T-helper 1 cell treated with Interleukin-12 subunit alpha and Interleukin-12 subunit beta and Interleukin-4 antibody, amounts not matched to agents 30 μg/mL and 1 μg/mL, for 36 hours (primary cell): ENCODE measurements at regions not wholly inside any gene's neighbourhood (a gene's known extent, or its start where the extent isn't known, plus 50 kb on each side); places are given as distances from the start of the nearest gene placed in this dataset.

Experiments
- H3K27ac Mint-ChIP-seq: one replicate; pipeline ENCODE4 v1.8.0; 2021; ENCODE audit warnings: mild to moderate bottlenecking, mixed read lengths
- H3K27me3 Mint-ChIP-seq: one replicate; pipeline ENCODE4 v1.8.0; 2021; ENCODE audit warnings: low read depth, mixed read lengths
- H3K36me3 Mint-ChIP-seq: one replicate; pipeline ENCODE4 v1.8.0; 2021; ENCODE audit warnings: low read depth, mixed read lengths
- H3K4me1 Mint-ChIP-seq: one replicate; pipeline ENCODE4 v1.8.0; 2021; ENCODE audit warnings: low read depth, mixed read lengths
- H3K4me3 Mint-ChIP-seq: one replicate; pipeline ENCODE4 v1.8.0; 2021; ENCODE audit warnings: mild to moderate bottlenecking, moderate library complexity, mixed read lengths
- H3K9me3 Mint-ChIP-seq: one replicate; pipeline ENCODE4 v1.8.0; 2021; ENCODE audit warnings: mixed read lengths

DNA sequence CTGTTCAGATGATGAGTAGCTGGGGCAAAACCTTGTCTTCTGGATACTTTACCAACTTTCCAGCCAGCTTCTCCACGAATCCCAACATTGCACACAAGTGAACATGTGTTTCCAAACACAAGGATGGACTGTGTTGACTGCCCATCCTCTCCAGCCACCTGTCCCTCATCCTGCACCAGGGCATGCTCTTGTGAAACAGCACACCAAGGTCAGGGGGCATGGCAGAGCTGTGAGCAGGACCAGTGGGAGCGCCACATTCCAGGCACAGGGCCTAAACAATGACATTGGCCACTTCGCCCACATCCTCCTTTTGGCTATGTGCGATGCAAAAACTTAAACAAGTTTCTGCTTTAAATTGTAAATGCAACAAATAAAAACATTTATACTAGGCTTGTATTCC is 105.5 kb downstream of the IRS2 start:
- no peaks in the 10 kb centered on the region for H3K4me1 Mint-ChIP-seq
- H3K4me3 Mint-ChIP-seq: no peak overlapping the region
- no peaks in the 10 kb centered on the region for H3K9me3 Mint-ChIP-seq
- H3K27me3 Mint-ChIP-seq: peaks cover 14% of the 10 kb centered on the region
- H3K27ac Mint-ChIP-seq: no peak overlapping the region
- no peaks in the 10 kb centered on the region for H3K36me3 Mint-ChIP-seq

DNA sequence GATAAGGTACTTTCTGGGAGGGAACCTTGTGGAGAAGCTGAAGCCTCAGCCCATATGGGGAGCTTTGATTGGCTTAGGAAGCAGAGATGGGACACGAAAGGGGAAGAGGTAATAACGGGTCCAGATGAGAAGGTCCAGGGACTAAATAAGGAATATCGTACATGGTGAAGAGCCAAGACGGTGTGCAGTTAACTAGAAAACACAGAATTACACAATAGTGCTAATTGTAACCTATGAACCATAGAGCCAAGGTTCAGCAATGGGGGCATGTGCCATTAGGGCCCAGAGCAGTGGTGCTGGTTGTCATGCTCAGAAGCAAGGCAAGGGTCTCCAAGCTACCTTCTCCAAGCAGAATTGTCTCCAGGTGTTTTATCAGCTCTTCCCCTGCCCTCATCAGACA is 106.1 kb downstream of the IRS2 start:
- H3K4me3 Mint-ChIP-seq: no peak overlapping the region
- H3K27me3 Mint-ChIP-seq: peaks cover 14% of the 10 kb centered on the region
- no peaks in the 10 kb centered on the region for H3K9me3 Mint-ChIP-seq
- no peaks in the 10 kb centered on the region for H3K4me1 Mint-ChIP-seq
- H3K27ac Mint-ChIP-seq: no peak overlapping the region
- H3K36me3 Mint-ChIP-seq: no peaks in the 10 kb centered on the region

DNA sequence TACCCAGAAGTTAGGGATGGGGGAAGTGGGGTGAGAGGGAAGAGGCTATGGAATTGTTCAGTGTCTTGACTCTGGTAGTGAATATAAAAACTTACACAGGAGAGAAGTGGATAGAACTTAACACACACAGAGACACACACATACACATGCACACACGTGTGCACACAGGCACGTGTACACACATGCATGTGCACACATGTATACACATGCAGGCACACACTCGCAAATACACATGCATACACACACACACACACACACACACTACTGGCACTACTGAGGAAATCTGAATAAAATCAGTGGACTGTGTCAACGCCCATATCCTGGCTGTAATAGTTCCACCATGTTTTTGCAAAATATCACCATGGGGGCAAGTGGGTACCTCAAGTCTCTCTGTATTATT is 107.9 kb downstream of the IRS2 start:
- H3K4me1 Mint-ChIP-seq: no peaks in the 10 kb centered on the region
- peaks cover 5% of the 10 kb centered on the region for H3K27me3 Mint-ChIP-seq
- no peak overlapping the region for H3K27ac Mint-ChIP-seq
- H3K4me3 Mint-ChIP-seq: no peak overlapping the region
- no peaks in the 10 kb centered on the region for H3K36me3 Mint-ChIP-seq
- no peaks in the 10 kb centered on the region for H3K9me3 Mint-ChIP-seq

DNA sequence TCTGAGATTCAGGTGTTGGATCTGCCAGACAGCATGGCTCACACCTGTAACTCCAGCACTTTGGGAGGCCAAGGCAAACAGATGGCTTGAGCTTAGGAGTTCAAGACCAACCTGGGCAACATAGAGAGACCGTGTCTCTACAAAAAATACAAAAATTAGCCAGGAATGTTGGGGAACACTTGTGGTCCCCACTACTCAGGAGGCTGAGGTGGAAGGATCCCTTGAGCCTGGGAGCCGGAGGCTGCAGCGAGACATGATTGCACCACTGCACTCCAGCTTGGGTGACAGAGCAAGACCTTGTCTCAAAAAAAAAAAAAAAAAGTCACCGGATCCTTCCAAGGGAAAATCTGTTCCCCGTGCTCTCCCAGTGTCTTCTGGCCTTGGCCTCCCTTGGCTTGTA is 109.2 kb downstream of the IRS2 start:
- H3K27me3 Mint-ChIP-seq: peaks cover 3% of the 10 kb centered on the region
- no peak overlapping the region for H3K4me3 Mint-ChIP-seq
- no peaks in the 10 kb centered on the region for H3K4me1 Mint-ChIP-seq
- H3K9me3 Mint-ChIP-seq: no peaks in the 10 kb centered on the region
- no peak overlapping the region for H3K27ac Mint-ChIP-seq
- H3K36me3 Mint-ChIP-seq: no peaks in the 10 kb centered on the region

DNA sequence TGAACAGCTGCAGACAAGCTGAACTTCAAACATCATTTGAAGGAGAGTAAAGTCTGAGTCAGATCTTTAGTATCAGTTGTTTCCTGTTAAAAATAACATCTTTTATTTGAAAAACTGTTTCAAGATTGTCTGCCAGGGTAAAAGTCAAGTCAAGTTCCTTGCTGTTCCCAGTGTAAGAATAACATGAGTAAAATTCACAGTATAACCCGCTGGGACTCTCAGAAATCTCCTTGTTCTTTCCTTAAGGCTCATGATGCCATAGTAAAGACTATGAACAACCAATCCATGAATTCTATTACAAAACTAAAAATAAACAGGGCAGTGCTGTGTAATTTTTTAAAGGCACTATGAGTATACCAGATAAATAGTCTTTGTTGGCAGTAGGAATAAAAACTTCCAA is 112.9 kb downstream of the IRS2 start:
- peaks cover 3% of the 10 kb centered on the region for H3K27me3 Mint-ChIP-seq
- H3K4me1 Mint-ChIP-seq: no peaks in the 10 kb centered on the region
- no peak overlapping the region for H3K4me3 Mint-ChIP-seq
- H3K9me3 Mint-ChIP-seq: no peaks in the 10 kb centered on the region
- H3K36me3 Mint-ChIP-seq: no peaks in the 10 kb centered on the region
- H3K27ac Mint-ChIP-seq: no peak overlapping the region

DNA sequence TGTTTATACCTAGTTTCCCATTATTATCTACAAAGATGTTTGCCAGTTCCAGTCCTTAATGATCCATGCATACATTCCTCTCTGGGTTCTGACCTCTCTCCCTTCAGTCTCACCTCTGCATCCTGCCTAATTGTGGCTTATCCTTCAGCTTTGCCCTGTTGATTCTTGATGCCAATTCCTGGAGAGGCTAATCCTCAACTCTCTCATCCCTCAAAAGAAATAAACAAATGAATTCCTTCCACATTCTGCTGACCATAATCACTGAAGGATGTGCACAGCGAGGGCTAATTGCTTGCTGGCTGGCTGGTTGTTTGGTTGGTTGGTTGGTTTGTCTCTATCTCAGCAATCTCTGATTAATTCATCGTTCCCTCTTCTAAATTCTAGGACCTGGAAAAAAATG is 113.8 kb downstream of the IRS2 start:
- Mint-ChIP-seq H3K4me1 (no peaks in the 10 kb centered on the region), H3K27ac (no peak overlapping the region), H3K27me3 (peaks cover 3% of the 10 kb centered on the region), H3K9me3 (no peaks in the 10 kb centered on the region), H3K36me3 (no peaks in the 10 kb centered on the region), H3K4me3 (no peak overlapping the region)

DNA sequence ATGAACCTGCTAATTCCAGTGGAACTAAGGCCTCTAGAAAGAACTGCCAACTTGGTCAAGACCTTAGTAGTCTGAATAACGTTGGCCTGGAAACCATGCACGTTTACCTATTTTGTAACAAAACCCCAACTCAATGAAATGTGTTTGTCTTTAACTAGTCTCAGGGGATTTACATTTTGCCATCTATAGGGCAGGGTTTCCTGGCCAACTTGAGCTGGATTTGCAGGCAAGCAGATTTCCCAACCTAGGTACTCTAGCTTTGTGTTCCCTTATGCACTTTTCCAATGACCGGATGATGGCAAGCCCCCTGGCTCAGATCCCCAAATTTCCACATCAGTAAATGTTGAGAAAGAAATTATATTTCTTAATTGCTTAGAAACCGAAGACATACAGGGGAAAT is 114.5 kb downstream of the IRS2 start:
- Mint-ChIP-seq H3K27ac (no peak overlapping the region), H3K4me1 (no peaks in the 10 kb centered on the region), H3K36me3 (no peaks in the 10 kb centered on the region), H3K4me3 (no peak overlapping the region), H3K9me3 (no peaks in the 10 kb centered on the region), H3K27me3 (peaks cover 3% of the 10 kb centered on the region)

DNA sequence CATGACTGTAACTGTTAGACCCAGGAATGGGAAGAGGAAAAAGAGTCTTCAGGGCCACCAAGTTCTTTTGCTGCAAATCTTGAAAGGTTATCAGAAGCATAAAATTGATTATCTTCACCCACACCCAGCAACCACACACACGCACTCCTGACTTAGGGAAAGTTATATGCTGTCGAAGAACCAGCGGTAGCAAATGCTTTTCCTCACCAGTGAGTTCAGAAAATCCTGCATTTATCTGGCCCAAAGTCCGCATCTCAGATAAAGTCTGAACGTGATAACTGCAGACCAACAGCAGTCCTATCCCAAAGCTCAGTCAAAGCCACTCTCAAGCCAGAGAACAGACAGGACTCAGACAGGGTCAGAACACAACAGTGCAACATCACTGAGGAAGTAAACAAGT is 115.6 kb downstream of the IRS2 start:
- H3K27ac Mint-ChIP-seq: no peak overlapping the region
- no peaks in the 10 kb centered on the region for H3K36me3 Mint-ChIP-seq
- no peaks in the 10 kb centered on the region for H3K9me3 Mint-ChIP-seq
- H3K4me3 Mint-ChIP-seq: no peak overlapping the region
- peaks cover 3% of the 10 kb centered on the region for H3K27me3 Mint-ChIP-seq
- H3K4me1 Mint-ChIP-seq: no peaks in the 10 kb centered on the region

DNA sequence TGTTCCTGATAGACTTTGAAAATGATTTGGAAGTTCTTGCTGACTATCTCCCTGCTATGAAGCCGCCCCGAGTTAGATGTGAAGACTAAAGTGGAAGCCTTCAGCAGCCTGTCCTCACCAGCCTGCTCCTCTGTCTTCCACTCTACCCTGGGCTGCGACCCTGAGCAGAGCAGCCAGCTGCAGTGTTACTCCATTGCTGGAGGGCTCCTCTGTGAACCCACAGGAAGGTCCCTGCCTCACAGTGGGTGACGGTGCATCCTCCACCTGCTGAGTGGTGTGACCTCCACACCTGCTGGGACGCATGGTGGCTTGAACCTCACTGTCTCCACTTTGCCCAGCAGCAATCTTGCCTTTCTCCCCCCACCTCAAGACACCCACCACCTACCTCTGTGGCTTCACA is 116.4 kb downstream of the IRS2 start:
- no peaks in the 10 kb centered on the region for H3K4me1 Mint-ChIP-seq
- H3K36me3 Mint-ChIP-seq: no peaks in the 10 kb centered on the region
- H3K9me3 Mint-ChIP-seq: no peaks in the 10 kb centered on the region
- H3K27me3 Mint-ChIP-seq: peaks cover 3% of the 10 kb centered on the region
- H3K27ac Mint-ChIP-seq: no peak overlapping the region
- no peak overlapping the region for H3K4me3 Mint-ChIP-seq

DNA sequence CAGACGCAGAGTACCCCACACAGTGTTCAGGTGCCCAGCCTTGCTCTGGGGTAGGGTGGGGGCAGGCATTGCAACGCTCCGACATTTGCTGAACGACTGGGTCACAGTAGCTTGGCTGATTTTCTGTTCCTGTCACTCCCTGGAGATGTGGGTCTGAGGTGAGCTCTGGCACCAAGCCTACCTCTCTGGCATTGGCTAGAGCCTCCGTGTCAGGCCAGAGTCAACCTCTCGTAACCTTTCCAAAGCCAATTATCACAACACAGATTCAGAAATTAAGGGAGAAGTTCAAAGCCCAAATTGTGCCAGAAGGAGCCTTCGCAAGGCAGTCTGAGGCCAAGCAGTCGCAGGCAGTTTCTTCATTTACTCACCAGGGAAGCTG is 117.2 kb downstream of the IRS2 start:
- Mint-ChIP-seq H3K4me3 (no peak overlapping the region), H3K36me3 (no peaks in the 10 kb centered on the region), H3K27me3 (peaks cover 3% of the 10 kb centered on the region), H3K9me3 (no peaks in the 10 kb centered on the region), H3K4me1 (no peaks in the 10 kb centered on the region), H3K27ac (no peak overlapping the region)

DNA sequence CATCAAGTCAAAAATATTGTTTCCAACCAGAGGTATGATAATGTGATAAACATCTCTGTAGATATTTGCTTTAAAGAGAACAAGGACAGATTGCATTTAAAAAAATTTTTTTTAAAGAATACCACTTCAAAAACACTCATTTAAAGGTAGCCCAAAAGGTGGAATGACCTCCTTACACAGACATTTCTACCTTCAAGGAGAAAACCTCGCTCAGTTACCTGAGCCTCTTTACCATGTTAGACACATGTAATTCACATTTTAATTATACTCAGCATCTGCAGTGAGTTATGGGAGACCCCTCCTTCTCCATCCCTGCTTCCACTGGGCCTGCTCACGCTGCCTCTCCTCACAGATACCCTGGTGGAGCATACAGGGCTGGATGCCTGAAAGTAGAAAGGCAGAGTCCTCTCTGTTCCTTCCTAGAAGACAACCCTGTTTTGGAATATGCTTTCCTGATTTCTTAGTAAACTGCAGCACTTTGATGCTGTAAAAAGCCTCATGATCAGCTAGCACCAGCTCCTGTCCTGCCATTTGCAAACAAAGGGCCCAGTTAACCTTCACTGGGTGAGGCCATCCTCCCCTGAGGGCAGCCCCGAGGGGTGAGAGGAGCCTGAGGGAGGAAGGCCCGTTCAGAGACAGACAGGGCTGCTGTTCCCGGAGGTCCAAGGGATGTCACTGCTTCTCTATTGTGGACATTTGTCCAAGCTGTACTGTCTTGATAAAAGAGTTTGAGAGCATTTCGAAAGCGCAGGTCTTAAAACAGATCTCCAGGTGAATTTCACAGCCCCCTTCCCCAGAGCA is 117.8 kb downstream of the IRS2 start:
- H3K9me3 Mint-ChIP-seq: no peaks in the 10 kb centered on the region
- H3K36me3 Mint-ChIP-seq: no peaks in the 10 kb centered on the region
- no peak overlapping the region for H3K27ac Mint-ChIP-seq
- H3K27me3 Mint-ChIP-seq: no peaks in the 10 kb centered on the region
- H3K4me3 Mint-ChIP-seq: no peak overlapping the region
- no peaks in the 10 kb centered on the region for H3K4me1 Mint-ChIP-seq

DNA sequence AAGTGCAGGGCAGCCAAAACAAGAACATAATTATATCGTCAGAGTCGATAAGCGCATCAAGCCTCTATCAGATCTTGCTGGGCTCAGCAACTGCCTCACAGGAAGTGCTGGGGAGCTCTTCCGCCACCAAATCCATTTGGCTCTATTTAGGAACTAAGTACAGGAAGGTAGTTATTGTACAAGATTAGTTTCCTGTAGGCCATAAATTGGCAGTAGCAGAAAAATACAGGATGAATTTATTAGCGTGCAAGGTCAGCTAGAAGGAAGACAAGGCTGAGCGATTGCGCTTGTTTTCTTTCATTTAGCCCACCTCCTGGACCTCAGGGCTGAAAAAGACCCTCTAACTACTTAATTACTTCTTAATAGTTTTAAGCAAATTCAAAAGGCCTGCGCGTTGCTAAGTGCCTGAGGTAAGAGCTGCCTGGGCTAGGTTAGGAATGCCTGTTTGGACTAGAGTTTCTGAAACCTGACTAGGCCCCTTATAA is 118.5 kb downstream of the IRS2 start:
- H3K9me3 Mint-ChIP-seq: no peaks in the 10 kb centered on the region
- no peaks in the 10 kb centered on the region for H3K27me3 Mint-ChIP-seq
- H3K36me3 Mint-ChIP-seq: no peaks in the 10 kb centered on the region
- no peak overlapping the region for H3K27ac Mint-ChIP-seq
- no peaks in the 10 kb centered on the region for H3K4me1 Mint-ChIP-seq
- H3K4me3 Mint-ChIP-seq: no peak overlapping the region

DNA sequence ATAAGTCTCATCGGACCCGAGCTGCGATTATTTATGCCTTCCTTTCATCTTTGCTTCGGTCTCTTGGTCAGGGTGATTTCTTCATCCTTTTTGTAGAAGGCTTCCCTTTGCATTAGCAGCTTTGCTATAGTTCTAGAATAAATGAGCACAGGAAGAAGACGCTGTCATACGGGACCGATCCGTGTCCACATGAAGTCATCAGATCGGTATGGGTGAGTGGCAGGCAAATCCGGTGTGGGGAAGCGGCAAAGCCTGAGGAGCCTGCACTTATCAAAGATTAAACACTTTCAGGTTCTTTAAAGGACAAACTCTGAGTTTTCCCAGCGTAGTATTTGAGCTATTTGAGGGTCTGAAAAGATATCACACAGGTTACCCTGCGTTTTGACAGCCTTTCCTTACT is 119.3 kb downstream of the IRS2 start:
- Mint-ChIP-seq H3K4me3 (no peak overlapping the region), H3K4me1 (no peaks in the 10 kb centered on the region), H3K36me3 (no peaks in the 10 kb centered on the region), H3K27me3 (no peaks in the 10 kb centered on the region), H3K9me3 (no peaks in the 10 kb centered on the region), H3K27ac (no peak overlapping the region)

DNA sequence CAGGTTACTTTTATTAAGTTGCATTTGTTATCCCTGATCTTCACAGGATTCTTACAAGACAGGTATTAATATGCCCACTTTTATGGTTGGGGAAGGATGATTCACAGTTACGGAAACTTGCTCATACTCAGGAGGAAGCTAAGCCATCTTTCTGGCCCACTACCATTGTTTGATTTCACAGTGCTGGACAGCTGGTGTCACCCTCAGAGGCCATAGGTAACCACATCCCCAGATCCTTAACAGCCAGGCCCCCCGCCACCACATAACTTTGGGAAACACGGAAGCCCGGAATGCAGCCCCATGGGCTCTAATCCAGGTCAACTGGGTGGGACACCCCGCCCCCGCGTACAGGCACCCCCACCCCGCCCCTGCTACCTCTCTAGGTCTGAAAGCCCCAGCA is 119.7 kb downstream of the IRS2 start:
- Mint-ChIP-seq H3K27ac (no peak overlapping the region), H3K27me3 (no peaks in the 10 kb centered on the region), H3K9me3 (no peaks in the 10 kb centered on the region), H3K36me3 (no peaks in the 10 kb centered on the region), H3K4me1 (no peaks in the 10 kb centered on the region), H3K4me3 (no peak overlapping the region)

DNA sequence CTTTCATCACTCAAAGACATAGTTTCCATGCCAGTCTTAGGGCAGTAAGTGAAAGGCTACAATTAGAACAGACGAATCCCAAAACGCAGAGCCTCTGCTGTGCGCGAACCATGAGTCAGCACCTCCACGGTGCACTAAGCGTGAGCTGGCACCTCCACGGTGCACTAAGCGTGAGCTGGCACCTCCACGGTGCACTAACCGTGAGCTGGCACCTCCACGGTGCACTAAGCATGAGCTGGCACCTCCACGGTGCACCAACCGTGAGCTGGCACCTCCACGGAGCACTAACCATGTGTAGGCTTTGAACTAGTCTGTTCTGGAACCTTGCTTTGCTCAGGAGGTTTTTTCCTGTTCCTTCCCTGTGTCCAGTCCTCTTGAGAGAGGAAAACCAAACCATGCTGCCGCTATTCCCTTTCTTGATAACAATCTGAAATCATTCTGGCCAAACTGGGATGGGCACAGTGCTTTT is 120.6 kb downstream of the IRS2 start:
- Mint-ChIP-seq H3K36me3 (no peaks in the 10 kb centered on the region), H3K27ac (no peak overlapping the region), H3K9me3 (no peaks in the 10 kb centered on the region), H3K4me3 (no peak overlapping the region), H3K27me3 (no peaks in the 10 kb centered on the region), H3K4me1 (no peaks in the 10 kb centered on the region)

DNA sequence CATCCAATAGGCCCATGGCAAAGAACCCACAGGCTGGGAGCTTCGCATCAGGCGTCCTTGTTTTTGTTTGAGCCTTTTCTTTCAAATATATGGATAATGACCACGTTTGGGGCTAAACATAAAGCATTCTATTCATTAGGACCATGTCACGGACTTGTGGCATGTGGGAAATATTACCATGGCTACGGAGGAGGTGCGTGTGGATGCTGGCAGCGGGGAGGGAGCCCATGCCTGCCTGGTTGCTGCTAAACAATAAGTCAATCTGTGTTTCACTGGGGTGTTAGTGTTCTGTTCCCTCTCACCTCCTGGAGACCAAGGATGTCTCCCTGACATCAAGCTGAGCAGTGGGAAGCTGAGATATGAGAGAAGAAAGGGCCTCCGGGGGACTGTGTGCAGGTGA is 121.1 kb downstream of the IRS2 start:
- H3K4me1 Mint-ChIP-seq: no peaks in the 10 kb centered on the region
- H3K36me3 Mint-ChIP-seq: no peaks in the 10 kb centered on the region
- H3K4me3 Mint-ChIP-seq: no peak overlapping the region
- no peaks in the 10 kb centered on the region for H3K9me3 Mint-ChIP-seq
- no peak overlapping the region for H3K27ac Mint-ChIP-seq
- H3K27me3 Mint-ChIP-seq: no peaks in the 10 kb centered on the region
